K562 (cell line): ENCODE measurements at regions not wholly inside any gene's neighbourhood (a gene's known extent, or its start where the extent isn't known, plus 50 kb on each side); places are given as distances from the start of the nearest gene placed in this dataset.

ENCODE experiments used
- ZNF24 ChIP-seq: fragments of 450-650 bp; IDR thresholded peaks from 2 replicates; pipeline ENCODE4 v1.6.1; 2016
- ZNF507 ChIP-seq: conservative IDR thresholded peaks from 2 replicates; pipeline ENCODE4 v1.6.1; 2017; ENCODE audit warnings: missing genetic modification characterization, missing compliant biosample characterization
- ZNF518B ChIP-seq: fragments of 250-450 bp; sonication (Bioruptor Pico); IDR thresholded peaks from 2 replicates; pipeline ENCODE4 v1.5.0; 2021; ENCODE audit warnings: mild to moderate bottlenecking, moderate library complexity

GRCh38 chr16:86819533-86819892 is 241.2 kb downstream of the FOXL1 start:
- TF ChIP-seq ZNF518B (CRISPR knock-in tag) (no peak), ZNF24 (no peak), ZNF507 (tag) (no peak)
